Right hindlimb (tissue), 1 donor: ENCODE measurements at regions not wholly inside any gene's neighbourhood (a gene's known extent, or its start where the extent isn't known, plus 50 kb on each side); places are given as distances from the start of the nearest gene placed in this dataset.

ENCODE experiments used
- DNase-seq: peaks from one replicate; pipeline ENCODE4 v3.0.0-alpha.2; 2018

DNA sequence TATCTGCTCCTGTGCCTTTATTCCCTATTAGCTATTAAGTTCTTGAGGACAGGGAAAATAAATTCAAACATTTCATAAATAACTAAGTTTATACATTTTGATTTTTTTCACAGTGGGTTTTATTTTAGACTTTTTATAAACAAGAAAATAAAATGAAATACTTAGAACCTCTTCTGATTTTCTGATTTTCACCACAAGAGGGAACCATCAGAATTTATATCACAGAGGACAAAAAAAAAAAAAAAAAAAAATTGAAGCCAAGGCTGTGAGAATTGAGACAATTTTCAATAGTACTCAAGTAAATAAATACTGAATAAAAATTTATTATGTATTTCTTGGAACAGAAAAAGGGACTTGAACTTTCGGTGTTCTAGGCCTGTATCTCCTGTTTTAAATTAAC, 288.1 kb downstream of the SH3BGRL start:
- DNase-seq = no peak

DNA sequence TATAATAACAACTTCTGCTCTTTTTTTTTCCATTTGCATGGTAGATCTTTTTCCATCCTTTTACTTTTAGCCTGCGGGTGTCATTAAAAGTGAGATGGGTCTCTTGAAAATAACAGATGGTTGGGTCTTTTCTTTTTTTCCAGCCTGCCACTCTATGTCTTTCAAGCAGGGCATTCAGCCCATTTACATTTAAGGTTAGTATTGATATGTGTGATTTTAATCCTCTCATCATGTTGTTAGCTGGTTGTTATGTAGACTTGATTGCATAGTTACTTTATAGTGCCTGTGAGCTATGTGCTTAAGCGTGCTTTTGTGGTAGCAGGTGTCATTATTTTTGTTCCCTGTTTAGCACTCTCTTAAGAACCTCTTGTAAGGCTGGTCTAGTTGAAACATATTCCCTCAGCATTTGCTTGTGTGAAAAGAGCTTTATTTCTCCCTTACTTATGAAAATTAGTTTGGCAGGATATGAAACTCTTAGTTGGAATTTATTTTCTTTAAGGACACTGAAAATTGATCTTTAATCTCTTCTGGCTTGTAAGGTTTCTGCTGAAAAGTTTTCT, 326.1 kb downstream of the SH3BGRL start:
- no peak for DNase-seq

DNA sequence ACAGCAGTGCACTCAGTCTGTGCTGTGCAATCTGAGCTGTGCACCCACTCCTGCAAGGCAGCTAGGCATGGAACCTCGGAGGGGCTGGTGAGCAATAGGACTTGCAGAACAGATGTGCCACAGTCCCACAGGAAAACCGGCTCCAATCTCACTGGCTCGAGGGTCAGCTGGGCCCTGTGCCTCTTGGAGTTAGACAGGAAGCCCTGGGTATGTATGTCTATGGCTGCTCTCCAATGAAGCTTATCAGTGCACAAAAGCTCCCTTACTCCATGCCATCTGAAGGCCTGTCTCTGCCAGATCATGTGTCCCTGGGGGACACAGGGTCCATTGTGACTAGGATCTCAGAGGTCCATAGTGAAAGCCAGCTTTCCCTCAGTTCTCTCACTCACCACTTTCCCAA, 335.8 kb downstream of the SH3BGRL start:
- DNase-seq = no peak

DNA sequence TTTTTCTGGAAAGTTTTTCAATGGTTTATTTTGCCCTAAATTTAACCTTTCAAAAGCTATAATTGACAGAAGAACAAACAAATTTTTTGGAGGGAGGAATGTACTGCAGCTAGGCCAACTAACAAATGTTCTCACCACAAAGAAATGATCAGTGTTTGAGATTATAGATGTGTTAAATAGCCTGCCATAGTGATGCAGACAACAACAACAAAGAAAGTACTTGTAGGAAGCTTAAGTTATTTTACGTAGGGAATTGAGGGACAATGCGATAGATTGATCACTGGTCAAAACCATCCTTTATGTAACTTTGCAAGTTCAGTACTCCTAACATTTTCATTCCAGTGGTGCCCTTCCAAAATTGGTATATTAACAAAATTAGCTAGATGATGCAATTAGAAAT, 340.4 kb downstream of the SH3BGRL start:
- DNase-seq = no peak

DNA sequence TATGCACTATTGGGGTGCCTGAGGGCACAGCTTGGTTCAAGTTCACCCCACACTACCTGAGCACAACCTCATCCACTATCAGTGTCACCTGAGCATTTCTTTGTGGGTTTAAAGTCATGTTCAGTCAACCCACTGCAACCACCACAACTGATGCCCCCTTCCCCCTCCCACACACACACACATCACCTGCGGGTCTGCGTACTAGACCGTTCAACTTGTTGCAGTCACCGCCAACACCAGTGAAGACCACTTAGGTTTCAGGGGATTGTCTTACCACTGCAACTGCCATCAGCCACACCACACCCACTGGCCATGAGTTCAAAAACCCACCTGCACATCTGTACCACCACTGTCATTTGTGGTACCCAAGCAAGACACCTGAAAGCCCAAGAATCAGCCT, 355.0 kb downstream of the SH3BGRL start:
- DNase-seq = no peak

DNA sequence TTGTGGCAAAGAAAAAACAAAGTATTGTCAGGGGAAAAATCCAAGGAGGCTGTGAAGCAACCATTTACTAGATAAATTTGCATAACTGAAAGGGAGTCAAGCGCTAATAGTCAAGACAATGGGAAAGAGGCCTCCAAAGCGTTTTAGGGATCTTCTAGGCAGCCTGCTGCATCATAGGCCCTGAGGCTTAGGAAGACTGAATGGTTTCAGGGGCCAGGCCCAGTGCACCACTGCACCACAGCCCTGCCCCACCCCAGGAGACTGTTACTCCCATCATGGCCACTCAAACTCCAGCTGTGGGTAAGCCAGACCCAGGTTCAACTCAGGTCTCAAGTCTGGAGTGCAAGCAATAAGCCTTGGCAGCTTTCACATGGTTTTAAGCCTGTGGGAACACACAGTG, 362.9 kb downstream of the SH3BGRL start:
- no peak for DNase-seq

DNA sequence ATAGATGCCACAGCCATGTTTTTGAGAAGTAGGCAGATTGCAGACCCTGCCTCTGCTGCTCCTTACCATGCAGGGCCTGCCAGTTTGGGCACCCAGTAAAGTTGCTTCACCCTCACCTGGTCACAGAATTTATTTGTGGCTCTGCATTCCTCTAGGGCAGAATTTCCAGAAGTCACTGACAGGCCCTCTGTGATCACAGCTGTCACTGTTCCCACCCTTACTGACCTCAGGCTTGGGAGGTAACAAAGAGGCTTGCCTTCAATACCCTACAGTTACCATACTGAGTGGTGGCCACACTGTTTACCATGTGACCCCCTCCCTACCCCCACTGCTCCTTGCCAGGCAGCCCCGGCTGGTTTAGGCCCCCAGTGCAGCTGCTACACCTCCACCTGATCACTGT, 375.1 kb downstream of the SH3BGRL start:
- DNase-seq = no peak

DNA sequence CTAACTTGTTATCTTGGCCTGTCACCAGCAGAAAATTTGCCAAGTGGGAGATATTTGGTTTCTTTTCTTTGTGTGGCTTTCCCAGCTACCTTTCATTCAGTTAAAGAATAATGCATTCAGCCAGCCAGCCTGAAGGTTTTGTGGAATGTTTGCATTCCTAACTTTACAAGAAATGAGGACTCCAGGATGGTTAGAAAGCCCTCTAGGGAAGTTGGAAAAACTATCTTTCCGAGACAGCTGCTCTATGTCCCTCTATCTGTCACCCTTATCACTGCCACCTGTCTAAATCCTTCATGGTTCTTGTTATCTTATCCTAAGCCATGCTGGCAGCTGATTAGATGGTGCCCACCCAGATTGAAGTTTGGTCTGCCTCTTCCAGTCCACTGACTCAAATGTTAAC, 384.2 kb downstream of the SH3BGRL start:
- peak; percentile 16 for DNase-seq

DNA sequence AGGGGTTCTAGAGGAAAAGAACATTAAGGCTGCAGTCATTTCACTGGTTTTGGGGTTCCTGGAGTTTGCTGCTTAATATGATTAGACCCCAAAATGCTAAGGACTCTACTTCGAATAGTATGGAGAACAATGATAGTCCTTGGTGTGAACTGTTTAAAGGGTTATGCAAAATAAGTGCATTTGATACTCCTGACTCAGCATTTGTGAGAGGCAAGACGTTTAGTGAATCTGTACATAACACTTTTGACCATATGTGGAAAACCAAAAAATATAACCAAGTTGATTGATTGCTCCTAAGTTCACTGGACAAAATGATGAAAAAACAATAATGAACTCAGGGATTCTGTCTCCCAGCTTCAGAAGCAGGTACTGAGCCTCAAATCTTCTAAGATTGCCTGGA, 414.1 kb downstream of the SH3BGRL start:
- no peak for DNase-seq

DNA sequence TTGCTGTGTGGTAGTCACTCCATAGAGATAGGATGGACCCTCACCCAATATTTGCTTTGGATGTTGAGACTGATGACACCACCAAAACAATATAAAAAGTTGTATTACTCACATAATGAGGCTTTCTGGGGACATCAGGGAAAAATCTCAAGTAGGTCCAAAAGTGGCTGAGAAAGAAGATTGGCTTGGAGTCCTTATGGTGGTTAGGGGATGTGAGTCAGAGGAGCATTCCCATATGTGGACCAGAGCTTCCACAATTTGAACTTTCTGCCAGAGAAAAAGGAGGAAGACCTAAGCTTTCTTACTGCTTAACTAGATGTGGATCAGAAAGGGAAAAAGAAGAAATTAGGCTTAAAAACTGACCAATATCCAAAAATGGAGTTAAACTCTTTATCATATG, 460.5 kb downstream of the SH3BGRL start:
- no peak for DNase-seq

DNA sequence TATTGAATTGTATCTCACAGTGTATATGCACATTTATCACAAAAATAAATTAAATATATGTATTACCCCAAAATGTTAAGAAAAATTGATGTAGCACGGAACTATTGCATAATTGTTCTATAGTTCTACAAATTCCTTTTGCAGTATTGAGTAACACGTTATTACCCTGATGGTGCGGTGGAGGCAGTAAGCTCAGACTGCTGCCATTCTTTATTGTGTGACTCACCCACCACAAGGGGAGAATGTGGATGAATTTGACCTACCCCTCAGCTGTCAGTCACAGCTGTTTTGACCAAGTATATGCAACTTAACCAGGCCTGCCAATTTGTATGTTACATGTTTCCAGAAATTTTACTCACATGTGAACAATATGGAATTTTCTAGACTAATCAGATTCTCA, 506.6 kb downstream of the SH3BGRL start:
- DNase-seq = no peak

DNA sequence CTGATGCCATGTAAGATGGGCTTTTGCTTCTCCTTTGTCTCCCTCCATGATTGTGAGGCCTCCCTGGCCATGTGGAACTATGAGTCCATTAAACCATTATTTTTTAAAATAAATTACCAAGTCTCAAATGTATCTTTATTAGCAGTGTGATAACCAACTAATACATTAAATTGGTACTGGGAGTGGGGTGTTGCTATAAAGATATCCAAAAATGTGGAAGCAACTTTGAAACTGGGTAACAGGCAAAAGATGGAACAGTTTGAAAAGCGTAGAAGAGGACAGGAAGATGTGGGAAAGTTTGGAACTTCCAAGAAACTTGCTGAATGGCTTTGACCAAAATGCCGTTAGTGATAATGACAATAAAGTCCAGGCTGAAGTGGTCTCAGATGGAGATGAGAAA, 526.7 kb downstream of the SH3BGRL start:
- no peak for DNase-seq

DNA sequence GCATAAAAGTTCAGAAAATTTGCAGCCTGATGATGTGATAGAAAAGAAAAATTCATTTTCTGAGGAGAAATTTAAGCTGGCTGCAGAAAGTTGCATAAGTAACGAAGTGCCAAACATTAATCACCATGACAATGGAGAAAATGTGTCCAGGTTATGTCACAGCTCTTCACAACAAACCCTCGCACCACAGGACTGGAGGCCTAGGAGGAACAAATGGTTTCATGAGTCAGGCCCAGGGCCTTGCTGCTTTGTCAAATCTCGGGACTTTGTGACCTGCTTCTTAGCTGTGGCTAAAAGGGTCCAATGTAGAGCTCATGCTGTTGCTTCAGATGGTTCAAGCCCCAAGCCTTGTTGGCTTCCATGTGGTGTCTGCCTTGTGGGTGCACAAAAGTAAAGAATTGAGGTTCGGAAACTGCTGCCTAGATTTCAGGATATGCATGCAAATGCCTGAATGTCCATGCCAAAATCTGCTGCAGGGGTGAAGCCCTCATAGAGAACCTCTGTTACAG, 527.4 kb downstream of the SH3BGRL start:
- DNase-seq = no peak

DNA sequence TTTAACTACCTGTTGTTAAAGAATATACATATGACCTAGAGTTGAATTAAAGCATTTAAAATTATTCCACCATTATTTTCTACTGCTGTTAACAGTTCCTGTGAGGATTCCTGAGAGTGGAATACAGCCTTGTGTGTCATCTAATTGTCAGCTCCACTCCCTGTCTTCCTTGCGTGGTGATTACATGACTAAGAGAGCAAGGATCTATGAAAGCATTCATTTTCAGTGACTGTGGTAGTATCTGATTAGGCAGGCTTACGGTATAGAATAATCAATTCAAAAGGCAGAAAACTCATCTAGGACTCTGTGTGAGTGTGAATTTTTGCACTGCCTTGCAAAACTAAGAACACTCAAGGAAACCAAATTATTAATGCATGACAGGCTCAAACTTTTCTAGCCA, 577.8 kb downstream of the SH3BGRL start:
- no peak for DNase-seq

DNA sequence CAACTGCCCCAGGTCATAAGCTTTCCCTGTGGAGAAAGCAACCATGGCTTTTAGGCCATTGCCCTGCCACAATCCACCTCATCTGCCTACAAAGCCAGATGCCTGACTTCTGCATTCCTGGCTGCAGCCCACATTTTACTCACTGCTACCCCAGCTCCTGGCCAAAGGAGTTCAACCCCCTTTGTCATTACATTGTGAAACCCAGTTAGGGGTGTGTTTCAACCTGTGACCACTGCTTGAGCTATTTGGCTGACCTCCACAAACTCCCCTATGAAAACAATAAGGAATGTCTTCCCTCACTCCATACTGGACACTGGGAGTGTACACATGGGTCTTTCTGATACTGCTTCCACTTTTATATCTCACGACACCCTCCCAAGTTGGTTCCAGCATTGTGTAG, 589.2 kb downstream of the SH3BGRL start:
- no peak for DNase-seq
